RWPE2 (cell line): ENCODE measurements at regions not wholly inside any gene's neighbourhood (a gene's known extent, or its start where the extent isn't known, plus 50 kb on each side); places are given as distances from the start of the nearest gene placed in this dataset.
A peak's percentile ranks its signal among the peaks of the same experiment; 100 is the strongest.
"Not testable (repeated sequence)": the region's sequence is repeated elsewhere in the genome, so short reads cannot be mapped to it uniquely, and the experiment has no call there.

Source experiments
- ATAC-seq: fragments of 200-7000 bp; cut with Tn5 transposase; 3 replicates; pipeline ENCODE4 v1.9.1; 2021; ENCODE audit warnings: low read depth
- DNase-seq: peaks from one replicate; pipeline ENCODE4 v3.0.0-alpha.2; 2020; ENCODE audit warnings: low spot score
- H3K27ac ChIP-seq: fragments of 450-650 bp; 2 replicates; pipeline ENCODE4 v1.5.1; 2017; ENCODE audit warnings: mild to moderate bottlenecking; ENCODE audit not compliant: poor library complexity, severe bottlenecking
- H3K27me3 ChIP-seq: fragments of 250-450 bp; sonication (Bioruptor Pico); 2 replicates; pipeline ENCODE4 v1.5.1; 2021; ENCODE audit warnings: mild to moderate bottlenecking, moderate library complexity; ENCODE audit not compliant: insufficient read depth, poor library complexity, severe bottlenecking
- H3K36me3 ChIP-seq: fragments of 250-450 bp; sonication (Bioruptor Pico); 2 replicates; pipeline ENCODE4 v1.5.1; 2020; ENCODE audit warnings: low read depth, mild to moderate bottlenecking, moderate library complexity
- H3K4me1 ChIP-seq: fragments of 250-450 bp; sonication (Bioruptor Pico); 2 replicates; pipeline ENCODE4 v1.5.1; 2021; ENCODE audit warnings: mild to moderate bottlenecking, moderate library complexity; ENCODE audit not compliant: insufficient read depth, poor library complexity, severe bottlenecking
- H3K4me3 ChIP-seq: fragments of 250-450 bp; sonication (Bioruptor Pico); 2 replicates; pipeline ENCODE4 v1.5.1; 2021; ENCODE audit warnings: mild to moderate bottlenecking, moderate library complexity; ENCODE audit not compliant: severe bottlenecking
- H3K9me3 ChIP-seq: fragments of 250-450 bp; sonication (Bioruptor Pico); 2 replicates; pipeline ENCODE4 v1.5.1; 2021; ENCODE audit warnings: mild to moderate bottlenecking, moderate library complexity; ENCODE audit not compliant: severe bottlenecking
- TF ChIP-seq, protein P1 (sequence below): fragments of 450-650 bp; IDR thresholded peaks from one replicate; pipeline ENCODE4 v1.5.1; 2017; ENCODE audit warnings: mild to moderate bottlenecking, moderate library complexity; ENCODE audit not compliant: poor library complexity, severe bottlenecking

DNA sequence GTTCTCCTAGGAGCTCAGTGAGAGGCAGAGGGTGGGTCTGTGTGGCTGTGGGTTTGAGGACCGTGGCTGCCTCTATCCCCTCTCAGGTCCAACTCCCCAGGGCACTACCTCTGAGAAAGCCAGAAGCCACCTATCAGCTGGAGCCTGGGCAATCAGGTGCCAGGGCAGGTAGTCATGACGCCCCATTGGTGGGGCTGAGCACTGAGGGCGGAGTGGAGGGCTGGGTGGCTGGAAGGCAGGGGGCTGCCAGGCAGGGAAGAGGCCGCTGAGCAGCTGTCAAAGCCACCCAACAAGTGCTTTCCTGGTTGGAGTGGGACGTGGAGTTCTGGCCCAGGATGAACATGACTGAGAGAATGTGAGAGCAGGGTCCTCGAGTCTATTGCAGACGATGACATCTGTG lies 164.9 kb upstream of the AJAP1 start:
- Histone ChIP-seq H3K4me1 (no peaks in the 10 kb centered on the region), H3K9me3 (no peaks in the 10 kb centered on the region), H3K27ac (no peak overlapping the region), H3K27me3 (no peaks in the 10 kb centered on the region), H3K36me3 (no peaks in the 10 kb centered on the region), H3K4me3 (no peak overlapping the region)
- ATAC-seq (no peak), DNase-seq (peak; percentile 14)
- TF ChIP-seq, protein P1, sequence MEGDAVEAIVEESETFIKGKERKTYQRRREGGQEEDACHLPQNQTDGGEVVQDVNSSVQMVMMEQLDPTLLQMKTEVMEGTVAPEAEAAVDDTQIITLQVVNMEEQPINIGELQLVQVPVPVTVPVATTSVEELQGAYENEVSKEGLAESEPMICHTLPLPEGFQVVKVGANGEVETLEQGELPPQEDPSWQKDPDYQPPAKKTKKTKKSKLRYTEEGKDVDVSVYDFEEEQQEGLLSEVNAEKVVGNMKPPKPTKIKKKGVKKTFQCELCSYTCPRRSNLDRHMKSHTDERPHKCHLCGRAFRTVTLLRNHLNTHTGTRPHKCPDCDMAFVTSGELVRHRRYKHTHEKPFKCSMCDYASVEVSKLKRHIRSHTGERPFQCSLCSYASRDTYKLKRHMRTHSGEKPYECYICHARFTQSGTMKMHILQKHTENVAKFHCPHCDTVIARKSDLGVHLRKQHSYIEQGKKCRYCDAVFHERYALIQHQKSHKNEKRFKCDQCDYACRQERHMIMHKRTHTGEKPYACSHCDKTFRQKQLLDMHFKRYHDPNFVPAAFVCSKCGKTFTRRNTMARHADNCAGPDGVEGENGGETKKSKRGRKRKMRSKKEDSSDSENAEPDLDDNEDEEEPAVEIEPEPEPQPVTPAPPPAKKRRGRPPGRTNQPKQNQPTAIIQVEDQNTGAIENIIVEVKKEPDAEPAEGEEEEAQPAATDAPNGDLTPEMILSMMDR: no peak

- H3K4me1 ChIP-seq, DNase-seq, H3K27ac ChIP-seq, H3K27me3 ChIP-seq, H3K36me3 ChIP-seq, H3K4me3 ChIP-seq, H3K9me3 ChIP-seq, ATAC-seq: not testable (repeated sequence)
These were observed 164.4 kb upstream of the AJAP1 start for GRCh38 chr1:4489992-4490391.

GRCh38 chr1:4494027-4494426 lies 160.4 kb upstream of the AJAP1 start:
- no peaks in the 10 kb centered on the region for H3K27me3 ChIP-seq
- no peaks in the 10 kb centered on the region for H3K36me3 ChIP-seq
- H3K27ac ChIP-seq: no peak overlapping the region
- no peak overlapping the region for H3K4me3 ChIP-seq
- TF ChIP-seq, protein P1: no peak
- no peaks in the 10 kb centered on the region for H3K9me3 ChIP-seq
- ATAC-seq (no peak), DNase-seq (no peak)
- H3K4me1 ChIP-seq: no peaks in the 10 kb centered on the region

- DNase-seq (no peak), ATAC-seq (no peak)
- no peaks in the 10 kb centered on the region for H3K9me3 ChIP-seq
- H3K4me3 ChIP-seq: no peak overlapping the region
- no peak overlapping the region for H3K27ac ChIP-seq
- TF ChIP-seq, protein P1: peak; percentile 10
- H3K36me3 ChIP-seq: no peaks in the 10 kb centered on the region
- H3K4me1 ChIP-seq: no peaks in the 10 kb centered on the region
- no peaks in the 10 kb centered on the region for H3K27me3 ChIP-seq
These were observed 159.9 kb upstream of the AJAP1 start for GRCh38 chr1:4494558-4494957.

GRCh38 chr1:4495809-4496208 lies 158.6 kb upstream of the AJAP1 start:
- H3K36me3 ChIP-seq: no peaks in the 10 kb centered on the region
- ATAC-seq: no peak
- H3K27ac ChIP-seq: no peak overlapping the region
- H3K4me3 ChIP-seq: no peak overlapping the region
- H3K9me3 ChIP-seq: no peaks in the 10 kb centered on the region
- TF ChIP-seq, protein P1: no peak
- no peaks in the 10 kb centered on the region for H3K27me3 ChIP-seq
- no peaks in the 10 kb centered on the region for H3K4me1 ChIP-seq
- no peak for DNase-seq
